CD4-positive, alpha-beta T cell (primary cell): ENCODE measurements at regions not wholly inside any gene's neighbourhood (a gene's known extent, or its start where the extent isn't known, plus 50 kb on each side); places are given as distances from the start of the nearest gene placed in this dataset.

Experiments used
- ATAC-seq: fragments of 200-7000 bp; cut with Tn5 transposase; one replicate; pipeline ENCODE4 v1.10.0; 2022; ENCODE audit warnings: mild to moderate bottlenecking; ENCODE audit not compliant: poor library complexity
- CTCF ChIA-PET: fragments of 350-600 bp; sonication (Branson Sonifier 250); formaldehyde crosslinking; loops from one replicate; lab custom pipeline; 2021; ENCODE audit warnings: antibody characterized with exemption, inconsistent platforms; lab: Charles Lee
- POLR2A ChIA-PET: fragments of 350-600 bp; sonication (Branson Sonifier 250); formaldehyde crosslinking; loops from one replicate; lab custom pipeline; 2021; ENCODE audit warnings: antibody characterized with exemption, inconsistent platforms; lab: Charles Lee
- DNase-seq, 14 experiments: peaks; one replicate each; pipeline ENCODE4 v3.0.0-alpha.2; 2013 to 2020; ENCODE audit warnings: mixed read lengths in 2 of 14
- H3K27ac ChIP-seq, 2 donors: one replicate each; pipeline versions ENCODE4 v1.5.1 to v1.7.0; 2013; ENCODE audit warnings: low read length in 2 of 2, low read depth in 1 of 2, mild to moderate bottlenecking in 1 of 2
- H3K27me3 ChIP-seq, 2 experiments: 1 replicate in 1 of 2; 2 replicates in 1 of 2; pipeline versions ENCODE4 v1.6.1 to v1.7.0; 2013; ENCODE audit warnings: low read length in 2 of 2, control low read depth in 1 of 2, mild to moderate bottlenecking in 1 of 2, moderate library complexity in 1 of 2; ENCODE audit not compliant: insufficient read depth in 2 of 2, control insufficient read depth in 1 of 2
- H3K36me3 ChIP-seq: one replicate; pipeline ENCODE4 v1.6.1; 2013; ENCODE audit warnings: low read length, control low read depth; ENCODE audit not compliant: insufficient read depth
- H3K4me1 ChIP-seq: one replicate; pipeline ENCODE4 v1.6.1; 2013; ENCODE audit warnings: low read length, control low read depth; ENCODE audit not compliant: insufficient read depth
- H3K4me3 ChIP-seq: one replicate; pipeline ENCODE4 v1.5.1; 2013; ENCODE audit warnings: mild to moderate bottlenecking, low read length, moderate library complexity
- H3K9me3 ChIP-seq, 2 experiments: 1 replicate in 1 of 2; 2 replicates in 1 of 2; pipeline versions ENCODE4 v1.6.1 to v1.7.0; 2013; ENCODE audit warnings: low read length in 2 of 2, mild to moderate bottlenecking in 2 of 2, control low read depth in 1 of 2, moderate library complexity in 1 of 2; ENCODE audit not compliant: control insufficient read depth in 1 of 2, insufficient read depth in 1 of 2
- H3K27ac Mint-ChIP-seq: one replicate; pipeline ENCODE4 v1.8.0; 2020; ENCODE audit warnings: mixed read lengths
- H3K27me3 Mint-ChIP-seq: one replicate; pipeline ENCODE4 v1.8.0; 2021; ENCODE audit warnings: mixed read lengths
- H3K36me3 Mint-ChIP-seq: one replicate; pipeline ENCODE4 v1.8.0; 2021; ENCODE audit warnings: low read depth, mixed read lengths
- H3K4me1 Mint-ChIP-seq: one replicate; pipeline ENCODE4 v1.8.0; 2021; ENCODE audit warnings: low read depth, mixed read lengths
- H3K4me3 Mint-ChIP-seq: one replicate; pipeline ENCODE4 v1.8.0; 2020; ENCODE audit warnings: mild to moderate bottlenecking, mixed read lengths
- H3K9me3 Mint-ChIP-seq: one replicate; pipeline ENCODE4 v1.8.0; 2020; ENCODE audit warnings: mixed read lengths
- CTCF ChIP-seq: fragments of 200-600 bp; IDR thresholded peaks from one replicate; pipeline ENCODE4 v1.8.0; 2022; ENCODE audit warnings: antibody characterized with exemption, mild to moderate bottlenecking
- intact Hi-C, 2 experiments: fragments of 100-400 bp; cut with DNase I in 1 of 2; cut with micrococcal nuclease in 1 of 2; formaldehyde crosslinking; loops; one replicate each; pipeline versions ENCODE4 v1.15.1 to v1.9.0; 2023 to 2025; cut with DNase I, micrococcal nuclease

DNA sequence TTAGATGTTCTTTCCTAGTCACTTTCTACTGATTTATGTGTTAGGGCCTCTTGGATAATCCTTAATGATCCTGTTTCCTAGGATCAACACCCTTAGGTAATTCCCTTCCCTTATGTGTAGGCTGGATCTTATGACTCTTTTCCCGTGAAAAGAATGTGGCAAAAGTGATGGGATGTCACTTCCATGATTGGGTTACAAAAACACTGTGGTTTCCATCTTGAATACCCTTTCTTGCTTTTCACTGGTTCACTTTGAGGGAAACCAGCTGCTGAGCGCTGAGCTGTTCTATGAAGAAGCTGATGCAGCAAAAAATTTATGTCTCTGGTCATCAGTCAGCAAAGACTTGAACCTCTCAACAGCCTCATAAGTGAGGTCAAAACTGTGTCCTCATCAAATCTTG lies 609.4 kb downstream of the OLFM4 start:
- H3K27ac Mint-ChIP-seq: no peak overlapping the region
- TF ChIP-seq CTCF: no peak
- H3K27me3 Mint-ChIP-seq: no peaks in the 10 kb centered on the region

GRCh38 chr13:53642306-53642705 lies 613.7 kb downstream of the OLFM4 start:
- Histone ChIP-seq H3K27ac (no peak overlapping the region), H3K4me3 (no peak overlapping the region), H3K27me3 (no peaks in the 10 kb centered on the region), H3K36me3 (no peaks in the 10 kb centered on the region), H3K4me1 (no peaks in the 10 kb centered on the region), H3K9me3 (no peaks in the 10 kb centered on the region)
- H3K27me3 Mint-ChIP-seq: no peaks in the 10 kb centered on the region
- intact Hi-C loops: no loop called here
- no peak overlapping the region for H3K27ac Mint-ChIP-seq
- no peak for DNase-seq
- ATAC-seq: no peak
- no peaks in the 10 kb centered on the region for H3K36me3 Mint-ChIP-seq
- TF ChIP-seq CTCF: no peak
- no peaks in the 10 kb centered on the region for H3K4me1 Mint-ChIP-seq
- POLR2A ChIA-PET: no interaction called here
- H3K9me3 Mint-ChIP-seq: peaks cover 4% of the 10 kb centered on the region
- no peak overlapping the region for H3K4me3 Mint-ChIP-seq
- CTCF ChIA-PET: no interaction called here

More for the DNA sequence above, 609.4 kb downstream of the OLFM4 start:
- Histone ChIP-seq H3K4me1 (no peaks in the 10 kb centered on the region), H3K27ac (no peak overlapping the region), H3K36me3 (no peaks in the 10 kb centered on the region), H3K27me3 (no peaks in the 10 kb centered on the region), H3K4me3 (no peak overlapping the region), H3K9me3 (no peaks in the 10 kb centered on the region)
- ATAC-seq: no peak
- H3K4me1 Mint-ChIP-seq: no peaks in the 10 kb centered on the region
- ChIA-PET CTCF (no interaction called here), POLR2A (no interaction called here)
- H3K4me3 Mint-ChIP-seq: no peak overlapping the region
- no peaks in the 10 kb centered on the region for H3K36me3 Mint-ChIP-seq
- no peak for DNase-seq
- intact Hi-C loops: no loop called here
- H3K9me3 Mint-ChIP-seq: peaks cover 4% of the 10 kb centered on the region

DNA sequence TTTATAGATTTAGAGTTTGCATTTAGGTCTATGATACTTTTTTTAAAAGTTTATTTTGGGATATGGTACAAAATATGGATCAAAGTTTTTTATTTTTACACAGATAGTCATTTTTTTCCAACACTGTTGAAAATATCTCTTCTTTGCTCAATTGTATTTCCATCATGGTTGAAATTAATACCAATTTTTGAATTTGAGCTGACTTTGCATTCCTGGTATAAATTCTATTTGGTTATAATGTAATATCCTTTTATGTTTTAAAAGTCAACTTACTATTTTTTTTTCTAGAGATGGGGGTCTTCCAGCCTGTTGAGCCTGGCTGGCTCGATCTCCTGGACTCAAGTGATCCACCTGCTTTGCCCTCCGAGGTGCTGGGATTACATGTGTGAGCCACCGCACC lies 620.1 kb downstream of the OLFM4 start:
- Mint-ChIP-seq H3K36me3 (no peaks in the 10 kb centered on the region), H3K4me3 (no peak overlapping the region), H3K9me3 (no peaks in the 10 kb centered on the region), H3K27me3 (no peaks in the 10 kb centered on the region), H3K27ac (no peak overlapping the region), H3K4me1 (no peaks in the 10 kb centered on the region)
- ChIA-PET CTCF (no interaction called here), POLR2A (no interaction called here)
- Histone ChIP-seq H3K4me3 (no peak overlapping the region), H3K9me3 (peaks cover 0 to 5% of the 10 kb centered on the region in 2 experiments), H3K27ac (no peak overlapping the region), H3K27me3 (no peaks in the 10 kb centered on the region), H3K36me3 (no peaks in the 10 kb centered on the region), H3K4me1 (no peaks in the 10 kb centered on the region)
- no peak for TF ChIP-seq CTCF
- intact Hi-C loops: no loop called here
- ATAC-seq: no peak
- no peak for DNase-seq
